Naive B cell (primary cell): ENCODE measurements at regions not wholly inside any gene's neighbourhood (a gene's known extent, or its start where the extent isn't known, plus 50 kb on each side); places are given as distances from the start of the nearest gene placed in this dataset.
A peak's percentile ranks its signal among the peaks of the same experiment; 100 is the strongest.
"Not testable (repeated sequence)": the region's sequence is repeated elsewhere in the genome, so short reads cannot be mapped to it uniquely, and the experiment has no call there.

Source experiments
- ATAC-seq, 2 donors: fragments of 150-1000 bp; cut with Tn5 transposase; 2 replicates each; pipeline ENCODE4 v1.10.0; 2021; ENCODE audit warnings: low read depth in 2 of 2, mild to moderate bottlenecking in 2 of 2, moderate library complexity in 2 of 2
- DNase-seq: peaks from one replicate; pipeline ENCODE4 v3.0.0; 2022
- H3K27ac Mint-ChIP-seq, 6 donors: one replicate each; pipeline ENCODE4 v1.8.0; 2020 to 2022; ENCODE audit warnings: mild to moderate bottlenecking in 6 of 6, mixed read lengths in 6 of 6, moderate library complexity in 5 of 6, inconsistent platforms in 2 of 6
- H3K27me3 Mint-ChIP-seq, 3 donors: one replicate each; pipeline ENCODE4 v1.8.0; 2021 to 2022; ENCODE audit warnings: mixed read lengths in 3 of 3, mild to moderate bottlenecking in 1 of 3
- H3K36me3 Mint-ChIP-seq, 2 donors: one replicate each; pipeline ENCODE4 v1.8.0; 2020 to 2022; ENCODE audit warnings: mixed read lengths in 2 of 2, inconsistent platforms in 1 of 2, mild to moderate bottlenecking in 1 of 2
- H3K4me1 Mint-ChIP-seq, 3 donors: one replicate each; pipeline ENCODE4 v1.8.0; 2020 to 2022; ENCODE audit warnings: mixed read lengths in 3 of 3, inconsistent platforms in 1 of 3, mild to moderate bottlenecking in 1 of 3, moderate library complexity in 1 of 3
- H3K4me3 Mint-ChIP-seq, 8 donors: one replicate each; pipeline ENCODE4 v1.8.0; 2020 to 2022; ENCODE audit warnings: mild to moderate bottlenecking in 8 of 8, mixed read lengths in 8 of 8, moderate library complexity in 8 of 8, inconsistent platforms in 2 of 8
- H3K9me3 Mint-ChIP-seq, 7 donors: one replicate each; pipeline ENCODE4 v1.8.0; 2020 to 2022; ENCODE audit warnings: mixed read lengths in 7 of 7, mild to moderate bottlenecking in 5 of 7, inconsistent platforms in 2 of 7, moderate library complexity in 1 of 7

GRCh38 chr11:13209379-13209778 is 68.2 kb upstream of the BMAL1 start:
- H3K4me3 Mint-ChIP-seq, result no peak overlapping the region

DNA sequence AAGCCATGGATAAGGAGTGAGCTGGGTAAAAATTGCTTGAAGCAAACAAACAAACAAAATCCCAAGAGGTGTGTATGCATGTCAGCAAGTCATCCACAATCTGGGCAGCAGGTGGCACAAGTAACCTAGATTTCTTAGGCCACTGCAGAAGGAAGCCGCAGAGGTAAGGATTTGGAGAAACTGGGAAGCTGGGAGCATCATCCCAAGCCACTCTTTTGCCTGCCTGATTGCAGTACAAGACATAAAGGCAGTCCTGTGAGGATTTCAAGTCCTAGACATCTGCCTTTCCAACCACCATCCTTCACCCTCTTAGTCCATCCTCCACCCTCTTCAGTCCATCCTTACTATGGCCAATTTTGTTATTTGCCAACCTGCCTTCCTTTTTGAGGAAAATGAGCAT is 67.2 kb upstream of the BMAL1 start:
- DNase-seq (no peak), ATAC-seq (no peak)
- Mint-ChIP-seq H3K4me1 (peaks cover 11 to 13% (median 12%) of the 10 kb centered on the region in 3 donors), H3K9me3 (no peaks in the 10 kb centered on the region), H3K27me3 (peaks cover 3 to 34% (median 6%) of the 10 kb centered on the region in 3 donors), H3K4me3 (no peak overlapping the region), H3K27ac (no peak overlapping the region), H3K36me3 (no peaks in the 10 kb centered on the region)

More at GRCh38 chr11:13209379-13209778, 68.2 kb upstream of the BMAL1 start:
- DNase-seq (no peak), ATAC-seq (no peak)
- H3K4me1 Mint-ChIP-seq, result peaks cover 11 to 13% (median 12%) of the 10 kb centered on the region in 3 donors
- peak overlapping the region in 1 of 6 donors; percentile 55 for H3K27ac Mint-ChIP-seq
- no peaks in the 10 kb centered on the region for H3K9me3 Mint-ChIP-seq
- H3K27me3 Mint-ChIP-seq, result peaks cover 3 to 28% (median 6%) of the 10 kb centered on the region in 3 donors
- no peaks in the 10 kb centered on the region for H3K36me3 Mint-ChIP-seq

DNA sequence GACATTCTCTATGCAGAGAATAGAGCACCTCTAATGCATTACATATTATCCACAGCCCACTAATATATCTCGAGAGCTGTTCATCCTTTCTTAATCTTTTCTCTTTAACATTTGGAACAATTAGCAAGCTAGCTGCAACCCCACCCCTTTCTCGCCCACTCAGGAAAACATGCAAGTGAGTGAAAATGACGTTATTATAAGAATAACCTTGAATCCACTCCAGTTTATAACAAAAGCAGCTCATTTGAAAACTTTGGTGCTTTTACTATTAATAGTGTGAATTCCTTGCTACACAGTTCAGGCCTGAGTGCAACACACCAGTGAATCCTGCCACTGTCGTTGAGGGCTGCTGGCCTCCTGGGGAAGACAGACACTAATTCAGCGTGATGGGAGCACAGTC is 63.3 kb upstream of the BMAL1 start:
- H3K4me3 Mint-ChIP-seq, result no peak overlapping the region
- ATAC-seq, result no peak
- no peak for DNase-seq
- no peaks in the 10 kb centered on the region for H3K36me3 Mint-ChIP-seq
- H3K27me3 Mint-ChIP-seq, result peaks cover 0 to 20% (median 3%) of the 10 kb centered on the region in 3 donors
- no peak overlapping the region for H3K27ac Mint-ChIP-seq
- H3K9me3 Mint-ChIP-seq, result peaks cover 0 to 8% (median 4%) of the 10 kb centered on the region in 7 donors
- no peaks in the 10 kb centered on the region for H3K4me1 Mint-ChIP-seq

DNA sequence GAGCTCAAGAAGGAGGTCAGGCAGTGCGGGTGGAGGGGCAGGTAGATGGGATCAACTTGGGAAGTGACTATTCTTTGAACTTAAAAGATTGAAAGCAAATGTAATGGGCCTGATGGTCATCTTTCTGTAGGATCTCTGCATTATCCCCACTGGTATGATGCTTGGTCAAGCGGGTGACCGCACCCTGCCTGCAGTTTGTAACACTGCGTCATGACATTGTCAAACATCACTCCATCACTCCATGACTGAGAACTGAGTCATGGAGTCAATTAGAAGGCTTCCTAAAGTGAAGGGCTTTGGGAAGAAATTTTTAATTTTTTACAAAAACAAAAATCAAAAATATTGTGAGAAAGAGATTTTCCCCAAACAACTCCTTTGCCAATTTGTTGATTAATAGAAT is 62.4 kb upstream of the BMAL1 start:
- DNase-seq (no peak), ATAC-seq (no peak)
- Mint-ChIP-seq H3K36me3 (no peaks in the 10 kb centered on the region), H3K9me3 (peaks cover 0 to 10% (median 4%) of the 10 kb centered on the region in 7 donors), H3K4me3 (no peak overlapping the region), H3K27me3 (peaks cover 0 to 13% (median 0%) of the 10 kb centered on the region in 3 donors), H3K4me1 (no peaks in the 10 kb centered on the region), H3K27ac (no peak overlapping the region)

DNA sequence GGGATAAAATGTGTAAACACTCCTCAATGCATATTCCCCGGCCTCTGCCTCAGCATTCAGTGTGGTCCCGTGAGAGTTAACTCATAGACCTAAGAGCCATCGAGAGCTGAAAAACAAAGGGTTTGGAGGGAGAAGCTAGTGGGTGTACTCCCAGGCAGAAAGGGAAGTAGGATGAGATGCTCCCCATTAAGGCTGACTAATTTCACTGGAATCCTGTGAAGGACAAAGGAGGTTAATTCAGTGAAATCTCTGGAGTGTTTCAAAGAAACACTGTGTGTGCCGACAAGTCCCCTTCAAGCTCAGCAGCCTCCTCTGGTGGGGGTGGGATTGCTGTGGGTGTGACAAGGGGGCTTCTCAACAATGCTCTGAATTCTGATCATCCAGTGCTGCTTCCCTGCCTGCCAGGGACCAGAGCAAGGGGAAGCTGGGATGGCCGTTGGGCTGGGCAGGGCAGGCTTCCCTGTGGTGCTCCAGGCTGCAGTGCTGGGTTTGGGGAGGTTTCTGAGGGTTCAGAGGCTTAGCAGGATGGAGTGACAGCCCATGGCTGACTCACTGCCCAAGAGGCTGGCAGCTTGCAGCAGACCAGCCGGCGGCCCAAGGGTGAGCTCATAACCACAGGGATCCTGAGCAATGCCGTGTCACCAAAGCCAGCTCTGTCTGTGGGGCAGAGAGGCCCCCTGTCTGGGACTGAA is 61.4 kb upstream of the BMAL1 start:
- no peak for DNase-seq

GRCh38 chr11:13216711-13217075 is 60.9 kb upstream of the BMAL1 start:
- Mint-ChIP-seq H3K27ac (peak overlapping the region in 1 of 6 donors; percentile 23), H3K9me3 (peaks cover 0 to 10% (median 4%) of the 10 kb centered on the region in 7 donors), H3K27me3 (peaks cover 0 to 10% (median 0%) of the 10 kb centered on the region in 3 donors), H3K4me3 (no peak overlapping the region), H3K4me1 (no peaks in the 10 kb centered on the region), H3K36me3 (no peaks in the 10 kb centered on the region)
- ATAC-seq (no peak), DNase-seq (no peak)

More for the DNA sequence above, 61.4 kb upstream of the BMAL1 start:
- peaks cover 0 to 10% (median 4%) of the 10 kb centered on the region in 7 donors for H3K9me3 Mint-ChIP-seq
- H3K36me3 Mint-ChIP-seq, result no peaks in the 10 kb centered on the region
- H3K27ac Mint-ChIP-seq, result no peak overlapping the region
- ATAC-seq, result no peak
- H3K4me3 Mint-ChIP-seq, result no peak overlapping the region
- H3K27me3 Mint-ChIP-seq, result peaks cover 0 to 10% (median 0%) of the 10 kb centered on the region in 3 donors
- no peaks in the 10 kb centered on the region for H3K4me1 Mint-ChIP-seq

DNA sequence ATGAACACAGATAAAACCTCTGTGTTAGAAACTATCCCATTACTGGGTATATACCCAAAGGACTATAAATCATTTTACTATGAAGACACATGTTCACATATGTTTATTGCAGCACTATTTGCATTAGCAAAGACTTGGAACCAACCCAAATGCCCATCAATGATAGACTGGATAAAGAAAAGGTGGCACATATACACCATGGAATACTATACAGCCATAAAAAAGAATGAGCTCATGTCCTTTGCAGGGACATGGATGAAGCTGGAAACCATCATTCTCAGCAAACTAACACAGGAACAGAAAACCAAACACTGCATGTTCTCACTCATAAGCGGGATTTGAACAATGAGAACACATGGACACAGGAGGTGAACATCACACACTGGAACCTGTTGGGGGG is 58.9 kb upstream of the BMAL1 start:
- not testable (repeated sequence) for H3K4me3 Mint-ChIP-seq, H3K27ac Mint-ChIP-seq, DNase-seq, H3K36me3 Mint-ChIP-seq, H3K9me3 Mint-ChIP-seq, H3K4me1 Mint-ChIP-seq, ATAC-seq
- H3K27me3 Mint-ChIP-seq, result peaks cover 0 to 10% (median 0%) of the 10 kb centered on the region in 3 donors

- Mint-ChIP-seq H3K27me3 (no peaks in the 10 kb centered on the region), H3K4me3 (no peak overlapping the region), H3K4me1 (no peaks in the 10 kb centered on the region), H3K36me3 (no peaks in the 10 kb centered on the region), H3K9me3 (peaks cover 0 to 10% (median 4%) of the 10 kb centered on the region in 7 donors), H3K27ac (no peak overlapping the region)
- DNase-seq (no peak), ATAC-seq (no peak)
Observed at GRCh38 chr11:13220148-13220547, 57.4 kb upstream of the BMAL1 start.

DNA sequence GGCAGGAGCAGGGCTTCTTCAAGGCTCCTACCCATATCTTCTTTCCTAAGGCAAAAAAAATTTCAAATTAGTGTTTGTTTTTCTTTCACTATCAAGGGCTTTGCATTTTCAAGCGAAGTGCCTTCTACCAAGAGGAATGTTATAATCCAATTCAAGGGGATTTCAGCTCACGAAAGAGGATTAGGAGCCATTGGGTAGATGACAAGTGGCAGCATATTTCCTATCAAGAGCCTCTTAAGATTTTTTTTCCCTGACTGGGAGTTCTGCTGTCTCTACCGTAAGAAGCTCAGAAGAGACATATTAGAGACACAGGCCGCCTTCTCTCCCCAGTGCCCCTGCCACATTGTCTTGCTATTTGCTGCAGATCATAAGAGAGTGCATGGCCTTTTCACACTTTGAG is 55.9 kb upstream of the BMAL1 start:
- ATAC-seq (no peak), DNase-seq (no peak)
- no peak overlapping the region for H3K4me3 Mint-ChIP-seq
- H3K4me1 Mint-ChIP-seq, result no peaks in the 10 kb centered on the region
- peaks cover 0 to 10% (median 4%) of the 10 kb centered on the region in 7 donors for H3K9me3 Mint-ChIP-seq
- H3K36me3 Mint-ChIP-seq, result no peaks in the 10 kb centered on the region
- H3K27me3 Mint-ChIP-seq, result no peaks in the 10 kb centered on the region
- no peak overlapping the region for H3K27ac Mint-ChIP-seq

DNA sequence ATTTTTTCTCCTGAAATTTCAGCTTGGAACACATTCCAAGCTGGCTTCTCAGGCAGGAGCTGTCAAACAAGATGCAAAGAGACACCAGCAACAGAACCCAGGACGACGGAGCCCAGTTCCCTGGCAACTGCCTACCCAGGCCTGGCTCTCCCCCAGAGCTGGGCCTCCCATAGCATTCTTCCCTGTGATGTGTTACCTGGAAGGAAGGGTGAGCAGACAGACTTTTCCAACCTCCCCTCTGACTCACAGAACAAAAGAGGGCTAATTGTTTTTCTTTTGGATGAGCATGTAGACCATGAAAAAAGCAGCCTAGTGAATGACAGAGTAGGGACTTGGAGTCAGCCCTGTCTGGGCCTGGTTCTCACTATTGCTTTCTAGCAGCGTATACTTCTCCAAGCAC is 55.3 kb upstream of the BMAL1 start:
- no peak for ATAC-seq
- Mint-ChIP-seq H3K4me1 (peaks cover 0 to 2% (median 0%) of the 10 kb centered on the region in 3 donors), H3K27me3 (no peaks in the 10 kb centered on the region), H3K4me3 (no peak overlapping the region), H3K27ac (no peak overlapping the region), H3K9me3 (peaks cover 0 to 10% (median 4%) of the 10 kb centered on the region in 7 donors), H3K36me3 (no peaks in the 10 kb centered on the region)
- DNase-seq, result no peak

GRCh38 chr11:13223112-13223511 is 54.5 kb upstream of the BMAL1 start:
- H3K36me3 Mint-ChIP-seq, result no peaks in the 10 kb centered on the region
- no peak overlapping the region for H3K4me3 Mint-ChIP-seq
- no peak overlapping the region for H3K27ac Mint-ChIP-seq
- no peaks in the 10 kb centered on the region for H3K27me3 Mint-ChIP-seq
- peaks cover 0 to 10% (median 3%) of the 10 kb centered on the region in 7 donors for H3K9me3 Mint-ChIP-seq
- DNase-seq (no peak), ATAC-seq (no peak)
- H3K4me1 Mint-ChIP-seq, result peaks cover 6 to 10% (median 7%) of the 10 kb centered on the region in 3 donors

DNA sequence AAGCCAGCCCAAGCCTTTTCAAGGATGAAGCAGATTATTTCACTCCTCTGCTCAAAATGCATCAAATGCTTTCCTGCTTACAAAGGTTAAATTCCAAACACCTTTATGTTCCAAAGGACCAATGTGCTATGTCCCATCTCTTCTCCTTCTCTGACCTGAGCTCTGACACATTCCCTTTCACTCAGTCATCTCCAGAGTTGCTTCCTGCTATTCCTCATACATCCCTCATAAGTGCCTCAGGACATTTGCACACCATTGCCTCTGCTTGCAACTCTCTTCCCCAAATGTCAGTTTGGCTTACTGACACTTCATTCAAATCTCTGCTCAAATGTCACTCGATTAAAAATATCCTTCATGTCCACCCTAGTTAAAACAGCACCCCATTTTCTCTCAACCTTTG is 53.3 kb upstream of the BMAL1 start:
- H3K4me1 Mint-ChIP-seq, result peaks cover 18 to 22% (median 19%) of the 10 kb centered on the region in 3 donors
- peaks cover 0 to 1% (median 0%) of the 10 kb centered on the region in 7 donors for H3K9me3 Mint-ChIP-seq
- no peaks in the 10 kb centered on the region for H3K27me3 Mint-ChIP-seq
- no peak overlapping the region for H3K4me3 Mint-ChIP-seq
- no peak overlapping the region for H3K27ac Mint-ChIP-seq
- no peak for ATAC-seq
- H3K36me3 Mint-ChIP-seq, result no peaks in the 10 kb centered on the region
- no peak for DNase-seq

DNA sequence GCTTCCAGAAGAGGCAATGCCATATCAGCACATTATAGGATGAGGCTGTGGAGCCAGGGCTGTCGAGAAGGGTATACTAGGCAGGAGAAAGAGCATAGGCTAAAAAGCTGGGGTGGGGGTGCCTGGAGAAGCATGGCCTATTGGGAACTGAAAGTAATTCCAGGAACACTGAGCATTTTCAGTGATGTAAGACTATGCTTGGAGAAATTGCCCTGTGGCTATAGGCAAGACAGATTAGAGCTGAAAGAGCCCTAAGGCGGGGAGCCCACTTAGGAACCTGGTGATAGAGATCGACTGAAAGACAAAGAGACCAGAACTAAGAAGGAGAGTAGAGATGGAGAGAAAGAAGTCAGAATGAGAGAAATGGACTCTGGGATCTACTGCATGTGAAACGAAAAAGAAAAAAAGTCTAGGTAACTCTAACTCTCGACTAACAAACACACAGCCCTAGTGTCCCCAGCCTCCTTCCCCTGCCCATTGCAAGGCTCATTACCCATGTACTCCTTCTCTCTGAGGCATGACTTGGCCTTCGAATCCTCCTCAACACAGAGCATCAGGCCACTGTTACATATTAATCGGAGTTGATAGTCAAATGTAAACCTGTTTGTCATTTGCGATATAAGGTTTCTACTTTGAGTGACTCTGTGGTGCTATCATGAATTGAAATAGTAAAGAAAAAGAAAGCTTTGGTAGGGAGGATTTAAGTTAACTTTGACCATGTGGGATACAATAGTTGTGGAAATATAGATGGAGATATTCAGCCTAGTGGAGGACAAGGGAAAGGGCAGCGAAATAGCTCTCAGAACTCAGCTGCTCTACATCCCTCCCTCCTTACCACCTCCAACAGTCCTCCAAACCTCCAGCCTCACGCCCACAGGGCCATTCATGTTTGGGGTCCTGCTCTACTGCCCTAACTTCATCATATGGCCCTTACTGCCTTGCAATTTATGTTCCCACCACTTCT is 52.3 kb upstream of the BMAL1 start:
- Mint-ChIP-seq H3K27me3 (no peaks in the 10 kb centered on the region), H3K9me3 (no peaks in the 10 kb centered on the region), H3K4me3 (no peak overlapping the region), H3K36me3 (no peaks in the 10 kb centered on the region), H3K4me1 (peaks cover 25 to 32% (median 29%) of the 10 kb centered on the region in 3 donors), H3K27ac (no peak overlapping the region)
- ATAC-seq, result no peak
- DNase-seq, result no peak
